H1 (cell line): ENCODE measurements at regions not wholly inside any gene's neighbourhood (a gene's known extent, or its start where the extent isn't known, plus 50 kb on each side); places are given as distances from the start of the nearest gene placed in this dataset.

ENCODE experiments used
- CTCF ChIA-PET: fragments of 300-600 bp; sonication (Branson Sonifier 250); formaldehyde crosslinking; loops from one replicate; lab custom pipeline; 2021; ENCODE audit not compliant: partially characterized antibody; lab: Charles Lee
- POLR2A ChIA-PET: fragments of 300-600 bp; sonication (Branson Sonifier 250); formaldehyde crosslinking; loops from one replicate; lab custom pipeline; 2021; ENCODE audit warnings: inconsistent platforms; ENCODE audit not compliant: partially characterized antibody; lab: Charles Lee
- DNase-seq, 2 experiments: peaks; one replicate each; pipeline versions ENCODE4 v3.0.0 to v3.0.0-alpha.2; 2010 to 2022; ENCODE audit warnings: low spot score in 2 of 2, low read depth in 1 of 2, mixed read lengths in 1 of 2
- FAIRE-seq: peaks from 2 replicates; lab custom pipeline; 2011; peaks lifted over from hg19 to GRCh38; lab: Jason Lieb, UNC
- H2AFZ ChIP-seq: 2 replicates; pipeline ENCODE4 v1.8.1; 2012; ENCODE audit warnings: low read length, inconsistent platforms
- H2AK5ac ChIP-seq: 2 replicates; pipeline ENCODE4 v1.6.1; 2013; ENCODE audit warnings: low read depth, low read length
- H2BK120ac ChIP-seq: replicated peaks from 2 replicates; pipeline ENCODE3; 2013; ENCODE audit warnings: low read depth, low read length, inconsistent platforms
- H2BK12ac ChIP-seq: 2 replicates; pipeline ENCODE4 v1.6.1; 2013; ENCODE audit warnings: low read depth, low read length
- H2BK15ac ChIP-seq: 2 replicates; pipeline ENCODE4 v1.6.1; 2013; ENCODE audit warnings: low read length
- H2BK20ac ChIP-seq: 2 replicates; pipeline ENCODE4 v1.6.1; 2013; ENCODE audit warnings: low read length
- H2BK5ac ChIP-seq: 2 replicates; pipeline ENCODE4 v1.6.1; 2013; ENCODE audit warnings: low read depth, low read length
- H3K14ac ChIP-seq: 2 replicates; pipeline ENCODE4 v1.6.1; 2013; ENCODE audit warnings: inconsistent platforms; ENCODE audit not compliant: insufficient read length
- H3K18ac ChIP-seq: 2 replicates; pipeline ENCODE4 v1.6.1; 2013; ENCODE audit warnings: low read length; ENCODE audit errors: extremely low read depth
- H3K23ac ChIP-seq: 2 replicates; pipeline ENCODE4 v1.6.1; 2013; ENCODE audit warnings: inconsistent platforms; ENCODE audit not compliant: insufficient read length
- H3K23me2 ChIP-seq: 2 replicates; pipeline ENCODE4 v1.6.1; 2013; ENCODE audit warnings: low read depth, low read length
- H3K27ac ChIP-seq: 2 replicates; pipeline ENCODE4 v1.6.1; 2011; ENCODE audit warnings: low read depth, low read length, inconsistent platforms
- H3K27me3 ChIP-seq, 4 experiments: replicated peaks in 1 of 4; 1 replicate in 1 of 4; 2 replicates in 3 of 4; pipeline versions ENCODE4 v1.6.1 to v1.8.1; 2011 to 2013; ENCODE audit warnings: low read length in 3 of 4, mild to moderate bottlenecking in 3 of 4, inconsistent platforms in 2 of 4, mixed read lengths in 2 of 4, moderate library complexity in 1 of 4; ENCODE audit not compliant: control insufficient read depth in 3 of 4, insufficient read depth in 3 of 4; ENCODE audit errors: extremely low read depth in 1 of 4
- H3K36me3 ChIP-seq, 4 experiments: 2 replicates each; pipeline versions ENCODE4 v1.6.1 to v1.8.1; 2011 to 2013; ENCODE audit warnings: mild to moderate bottlenecking in 4 of 4, low read length in 3 of 4, moderate library complexity in 2 of 4, control low read depth in 1 of 4, inconsistent platforms in 1 of 4; ENCODE audit not compliant: insufficient read depth in 4 of 4, control insufficient read depth in 2 of 4
- H3K4ac ChIP-seq: replicated peaks from 2 replicates; pipeline ENCODE3; 2013; ENCODE audit warnings: low read length, low read depth, mixed read lengths, inconsistent platforms; ENCODE audit not compliant: insufficient read length
- H3K4me1 ChIP-seq, 4 experiments: replicated peaks in 1 of 4; 1 replicate in 1 of 4; 2 replicates in 3 of 4; pipeline versions ENCODE4 v1.6.1 to v1.8.1; 2011 to 2013; ENCODE audit warnings: low read length in 3 of 4, inconsistent platforms in 2 of 4, mixed read lengths in 1 of 4; ENCODE audit not compliant: insufficient read depth in 4 of 4, control insufficient read depth in 3 of 4
- H3K4me2 ChIP-seq, 2 experiments: 2 replicates each; pipeline versions ENCODE4 v1.6.1 to v1.8.1; 2011 to 2013; ENCODE audit warnings: low read depth in 2 of 2, low read length in 2 of 2, control low read depth in 1 of 2, inconsistent platforms in 1 of 2, mild to moderate bottlenecking in 1 of 2; ENCODE audit not compliant: insufficient read depth in 1 of 2
- H3K4me3 ChIP-seq, 4 experiments: fragments of 200-600, 300-600 bp in 1 of 4; sonication (generic), shearing (Covaris generic), sonication (Bioruptor Twin) in 1 of 4; 2 replicates each; pipeline versions ENCODE4 v1.5.1 to v1.8.1; 2011 to 2016; ENCODE audit warnings: low read length in 4 of 4, low read depth in 3 of 4, control low read depth in 2 of 4, inconsistent platforms in 2 of 4, mild to moderate bottlenecking in 2 of 4, mixed read lengths in 1 of 4, moderate library complexity in 1 of 4; ENCODE audit not compliant: insufficient read depth in 2 of 4; ENCODE audit errors: extremely low read depth in 1 of 4
- H3K56ac ChIP-seq: replicated peaks from 2 replicates; pipeline ENCODE3; 2013; ENCODE audit warnings: low read depth, mild to moderate bottlenecking, mixed read lengths, low read length, inconsistent platforms; ENCODE audit not compliant: insufficient read length
- H3K79me1 ChIP-seq: 2 replicates; pipeline ENCODE4 v1.6.1; 2013; ENCODE audit warnings: low read depth, low read length, control low read depth
- H3K79me2 ChIP-seq, 2 experiments: 2 replicates each; pipeline versions ENCODE4 v1.6.1 to v1.8.1; 2012 to 2013; ENCODE audit warnings: low read length in 2 of 2, mild to moderate bottlenecking in 2 of 2, inconsistent platforms in 1 of 2; ENCODE audit not compliant: insufficient read depth in 2 of 2, control insufficient read depth in 1 of 2
- H3K9ac ChIP-seq, 4 experiments: replicated peaks in 1 of 4; 1 replicate in 1 of 4; 2 replicates in 3 of 4; pipeline versions ENCODE4 v1.6.1 to v1.8.1; 2011 to 2013; ENCODE audit warnings: low read depth in 3 of 4, low read length in 3 of 4, control low read depth in 2 of 4, mild to moderate bottlenecking in 2 of 4, moderate library complexity in 2 of 4, inconsistent platforms in 1 of 4; ENCODE audit errors: extremely low read depth in 1 of 4
- H3K9me3 ChIP-seq, 2 experiments: 2 replicates each; pipeline versions ENCODE4 v1.6.1 to v1.8.1; 2012 to 2013; ENCODE audit warnings: mild to moderate bottlenecking in 2 of 2, moderate library complexity in 2 of 2, control low read depth in 1 of 2, inconsistent platforms in 1 of 2, low read depth in 1 of 2, low read length in 1 of 2, mixed read lengths in 1 of 2; ENCODE audit not compliant: insufficient read depth in 2 of 2
- H4K20me1 ChIP-seq, 2 experiments: replicated peaks in 1 of 2; 2 replicates each; pipeline versions ENCODE3 to v1.8.1; 2011 to 2013; ENCODE audit warnings: inconsistent platforms in 2 of 2, low read length in 2 of 2, mild to moderate bottlenecking in 1 of 2; ENCODE audit not compliant: insufficient read depth in 2 of 2, control insufficient read depth in 1 of 2
- H4K5ac ChIP-seq: 2 replicates; pipeline ENCODE4 v1.6.1; 2013; ENCODE audit warnings: low read length, low read depth, mixed read lengths, inconsistent platforms; ENCODE audit not compliant: insufficient read length
- H4K8ac ChIP-seq: 2 replicates; pipeline ENCODE4 v1.8.0; 2013; ENCODE audit warnings: mild to moderate bottlenecking, moderate library complexity, low read length, inconsistent platforms; ENCODE audit not compliant: insufficient read depth; ENCODE audit errors: extremely low read depth
- H4K91ac ChIP-seq: replicated peaks from 2 replicates; pipeline ENCODE3; 2013; ENCODE audit warnings: low read length, mixed read lengths, inconsistent platforms; ENCODE audit not compliant: insufficient read length
- BCL11A ChIP-seq, 2 experiments: IDR thresholded peaks; one replicate each; pipeline ENCODE4 v1.6.1; 2011; ENCODE audit warnings: low read depth in 2 of 2, low read length in 2 of 2, mild to moderate bottlenecking in 2 of 2
- BRCA1 ChIP-seq: IDR thresholded peaks from 2 replicates; pipeline ENCODE4 v1.6.1; 2012; ENCODE audit warnings: low read depth, low read length, improper control_type of control experiment
- EGR1 ChIP-seq: IDR thresholded peaks from 2 replicates; pipeline ENCODE4 v1.6.1; 2011; ENCODE audit warnings: low read depth, low read length, borderline replicate concordance
- EP300 ChIP-seq, 2 experiments: IDR thresholded peaks; 1 replicate in 1 of 2; 2 replicates in 1 of 2; pipeline ENCODE4 v1.6.1; 2011 to 2012; ENCODE audit warnings: low read depth in 2 of 2, low read length in 2 of 2, mild to moderate bottlenecking in 2 of 2, borderline replicate concordance in 1 of 2, inconsistent platforms in 1 of 2, moderate library complexity in 1 of 2
- GABPA ChIP-seq: IDR thresholded peaks from 2 replicates; pipeline ENCODE4 v1.6.1; 2011; ENCODE audit warnings: mild to moderate bottlenecking, low read length, moderate library complexity, borderline replicate concordance; ENCODE audit not compliant: insufficient read depth
- NRF1 ChIP-seq: IDR thresholded peaks from 2 replicates; pipeline ENCODE4 v1.6.1; 2011; ENCODE audit warnings: mild to moderate bottlenecking, low read depth, low read length, improper control_type of control experiment
- SRF ChIP-seq: IDR thresholded peaks from 2 replicates; pipeline ENCODE4 v1.6.1; 2011; ENCODE audit warnings: mild to moderate bottlenecking, low read depth, low read length, moderate library complexity
- TEAD4 ChIP-seq: IDR thresholded peaks from 2 replicates; pipeline ENCODE4 v1.6.1; 2012; ENCODE audit warnings: low read depth, low read length, inconsistent platforms, mixed read lengths
- WGBS, 2 experiments: shearing (Covaris generic) in 1 of 2; methylation state at CpG; one replicate each; pipeline versions ENCODE4 v1.1.6 to v1.1.7; 2013 to 2015; ENCODE audit warnings: low lambda C conversion rate in 2 of 2, mixed read lengths in 2 of 2, inconsistent platforms in 1 of 2, low coverage in 1 of 2, missing lambda C conversion rate in 1 of 2; ENCODE audit not compliant: insufficient replicate concordance in 2 of 2, insufficient coverage in 1 of 2, insufficient read length in 1 of 2; ENCODE audit errors: extremely low coverage in 1 of 2, missing lambda C conversion rate in 1 of 2; 5-methylcytosine and 5-hydroxymethylcytosine counted together

GRCh38 chr9:118268046-118268445 lies 563.8 kb downstream of the TLR4 start:
- no peaks in the 10 kb centered on the region for H3K27me3 ChIP-seq
- CTCF ChIA-PET: no interaction called here
- no peak overlapping the region for H4K5ac ChIP-seq
- no peak overlapping the region for H3K18ac ChIP-seq
- DNase-seq (no peak), FAIRE-seq (no peak)
- H4K91ac ChIP-seq: no peak overlapping the region
- no peak overlapping the region for H4K8ac ChIP-seq
- H3K9me3 ChIP-seq: no peaks in the 10 kb centered on the region
- no peak overlapping the region for H2BK20ac ChIP-seq
- no peak overlapping the region for H3K9ac ChIP-seq
- no peak overlapping the region for H2AK5ac ChIP-seq
- H3K27ac ChIP-seq: no peak overlapping the region
- no peak overlapping the region for H3K23ac ChIP-seq
- H2BK15ac ChIP-seq: no peak overlapping the region
- H3K56ac ChIP-seq: no peak overlapping the region
- POLR2A ChIA-PET: no interaction called here
- TF ChIP-seq BRCA1 (no peak), GABPA (no peak), SRF (no peak), EP300 (IDR thresholded peaks at IDR 0.05; ENCODE audit: borderline replicate concordance in 1 of 2, low read depth in 2 of 2, low read length in 2 of 2) (no peak), EGR1 (no peak), NRF1 (no peak), BCL11A (IDR thresholded peaks at IDR 0.05; ENCODE audit: low read depth in 2 of 2, low read length in 2 of 2) (no peak), TEAD4 (no peak)
- TF ChIP-seq, all 59 proteins: peak for 0
- H2AFZ ChIP-seq: no peak overlapping the region
- H3K79me2 ChIP-seq: no peaks in the 10 kb centered on the region
- H3K4me2 ChIP-seq: no peak overlapping the region
- no peak overlapping the region for H2BK120ac ChIP-seq
- H3K36me3 ChIP-seq: no peaks in the 10 kb centered on the region
- no peaks in the 10 kb centered on the region for H3K4me1 ChIP-seq
- 94% methylated on average over 6 of the region's 6 CpGs; no CpG with 5 or more reads in 1 of the 2 experiments for WGBS, 2 experiments
- H3K14ac ChIP-seq: no peak overlapping the region
- no peak overlapping the region for H2BK5ac ChIP-seq
- H3K79me1 ChIP-seq: no peaks in the 10 kb centered on the region
- no peak overlapping the region for H3K4me3 ChIP-seq
- no peak overlapping the region for H2BK12ac ChIP-seq
- H3K23me2 ChIP-seq: no peaks in the 10 kb centered on the region
- no peaks in the 10 kb centered on the region for H4K20me1 ChIP-seq
- H3K4ac ChIP-seq: no peak overlapping the region
